B cell (primary cell): ENCODE measurements at regions not wholly inside any gene's neighbourhood (a gene's known extent, or its start where the extent isn't known, plus 50 kb on each side); places are given as distances from the start of the nearest gene placed in this dataset.
"Not testable (repeated sequence)": the region's sequence is repeated elsewhere in the genome, so short reads cannot be mapped to it uniquely, and the experiment has no call there.

ENCODE experiments used
- ATAC-seq: fragments of 200-7000 bp; cut with Tn5 transposase; one replicate; pipeline ENCODE4 v1.10.0; 2021; ENCODE audit warnings: low read depth, mild to moderate bottlenecking, moderate number of reproducible peaks, moderate library complexity
- CTCF ChIA-PET: fragments of 350-600 bp; sonication (Branson Sonifier 250); formaldehyde crosslinking; loops from one replicate; lab custom pipeline; 2021; ENCODE audit warnings: antibody characterized with exemption, inconsistent platforms; lab: Charles Lee
- POLR2A ChIA-PET: fragments of 350-600 bp; sonication (Branson Sonifier 250); formaldehyde crosslinking; loops from one replicate; lab custom pipeline; 2021; ENCODE audit warnings: antibody characterized with exemption; lab: Charles Lee
- DNase-seq: peaks from one replicate; pipeline ENCODE4 v3.0.0; 2013
- H2AFZ ChIP-seq: 2 replicates; pipeline ENCODE4 v1.6.1; 2012; ENCODE audit warnings: mild to moderate bottlenecking, low read depth, low read length; ENCODE audit not compliant: insufficient read depth, poor library complexity, severe bottlenecking
- H3K27ac ChIP-seq, 2 donors: 1 replicate in 1 of 2; 2 replicates in 1 of 2; pipeline ENCODE4 v1.5.1; 2012 to 2013; ENCODE audit warnings: low read length in 2 of 2, mild to moderate bottlenecking in 2 of 2, moderate library complexity in 1 of 2
- H3K27me3 ChIP-seq, 4 experiments: fragments of 200-600 bp in 1 of 4; sonication (generic) in 1 of 4; replicated peaks in 1 of 4; 1 replicate in 2 of 4; 2 replicates in 2 of 4; pipeline versions ENCODE4 v1.6.1 to v1.7.0; 2013 to 2016; ENCODE audit warnings: low read length in 3 of 4, mild to moderate bottlenecking in 2 of 4, mixed read lengths in 1 of 4, moderate library complexity in 1 of 4; ENCODE audit not compliant: insufficient read depth in 4 of 4, control insufficient read depth in 3 of 4; ENCODE audit errors: control extremely low read depth in 1 of 4
- H3K36me3 ChIP-seq, 2 experiments: replicated peaks in 1 of 2; 1 replicate in 1 of 2; 2 replicates in 1 of 2; pipeline versions ENCODE4 v1.6.1 to v1.7.1; 2013; ENCODE audit warnings: low read length in 1 of 2; ENCODE audit not compliant: insufficient read depth in 2 of 2, control insufficient read depth in 1 of 2; ENCODE audit errors: control extremely low read depth in 1 of 2, extremely low read depth in 1 of 2
- H3K4me1 ChIP-seq, 2 donors: fragments of 200-600 bp in 1 of 2; sonication (generic) in 1 of 2; 1 replicate in 1 of 2; 2 replicates in 1 of 2; pipeline versions ENCODE4 v1.5.1 to v1.6.1; 2013 to 2017; ENCODE audit warnings: low read length in 2 of 2; ENCODE audit not compliant: control insufficient read depth in 2 of 2, insufficient read depth in 2 of 2
- H3K4me2 ChIP-seq: replicated peaks from 2 replicates; pipeline ENCODE3; 2012; ENCODE audit warnings: mild to moderate bottlenecking, low read depth, low read length; ENCODE audit not compliant: poor library complexity, severe bottlenecking
- H3K4me3 ChIP-seq, 5 experiments: fragments of 200-600 bp in 1 of 5; sonication (generic) in 1 of 5; 1 replicate in 3 of 5; 2 replicates in 2 of 5; pipeline versions ENCODE4 v1.5.1 to v1.7.0; 2011 to 2016; ENCODE audit warnings: low read length in 4 of 5, mild to moderate bottlenecking in 4 of 5, low read depth in 2 of 5, control low read depth in 1 of 5, moderate library complexity in 1 of 5; ENCODE audit not compliant: insufficient read depth in 1 of 5; ENCODE audit errors: control extremely low read depth in 1 of 5, extremely low read depth in 1 of 5
- H3K79me2 ChIP-seq: fragments of 200-600 bp; sonication (generic); one replicate; pipeline ENCODE4 v1.6.0; 2016; ENCODE audit warnings: low read length; ENCODE audit not compliant: control insufficient read depth, insufficient read depth
- H3K9ac ChIP-seq: fragments of 200-600 bp; sonication (generic); 2 replicates; pipeline ENCODE4 v1.6.1; 2017; ENCODE audit warnings: mild to moderate bottlenecking, low read length, moderate library complexity
- H3K9me3 ChIP-seq, 3 donors: one replicate each; pipeline versions ENCODE4 v1.6.1 to v1.7.1; 2013; ENCODE audit warnings: low read length in 2 of 3; ENCODE audit not compliant: control insufficient read depth in 2 of 3, insufficient read depth in 1 of 3; ENCODE audit errors: control extremely low read depth in 1 of 3
- H4K20me1 ChIP-seq: 2 replicates; pipeline ENCODE4 v1.6.0; 2012; ENCODE audit warnings: mild to moderate bottlenecking, low read length; ENCODE audit not compliant: insufficient read depth, control insufficient read depth, poor library complexity, severe bottlenecking
- H3K27ac Mint-ChIP-seq: one replicate; pipeline ENCODE4 v1.8.0; 2021; ENCODE audit warnings: mixed read lengths
- H3K27me3 Mint-ChIP-seq: one replicate; pipeline ENCODE4 v1.8.0; 2021; ENCODE audit warnings: mixed read lengths
- H3K4me1 Mint-ChIP-seq: one replicate; pipeline ENCODE4 v1.8.0; 2021; ENCODE audit warnings: mixed read lengths
- H3K4me3 Mint-ChIP-seq: one replicate; pipeline ENCODE4 v1.8.0; 2021; ENCODE audit warnings: mixed read lengths
- H3K9me3 Mint-ChIP-seq: one replicate; pipeline ENCODE4 v1.8.0; 2022; ENCODE audit warnings: mixed read lengths; ENCODE audit not compliant: insufficient read depth
- CTCF ChIP-seq: fragments of 200-600 bp; IDR thresholded peaks from one replicate; pipeline ENCODE4 v1.8.0; 2022; ENCODE audit warnings: antibody characterized with exemption, mild to moderate bottlenecking
- EZH2 ChIP-seq: IDR thresholded peaks from 2 replicates; pipeline ENCODE4 v1.6.1; 2012; ENCODE audit warnings: borderline replicate concordance, low read depth, mild to moderate bottlenecking, moderate library complexity, low read length; ENCODE audit not compliant: insufficient read depth, poor library complexity, severe bottlenecking
- WGBS: methylation state at CpG from one replicate; pipeline ENCODE4 v1.1.5; 2013; ENCODE audit warnings: missing lambda C conversion rate; ENCODE audit not compliant: insufficient coverage; 5-methylcytosine and 5-hydroxymethylcytosine counted together
- intact Hi-C: fragments of 100-400 bp; cut with micrococcal nuclease; formaldehyde crosslinking; loops from one replicate; pipeline ENCODE4 v1.10.0; 2022

DNA sequence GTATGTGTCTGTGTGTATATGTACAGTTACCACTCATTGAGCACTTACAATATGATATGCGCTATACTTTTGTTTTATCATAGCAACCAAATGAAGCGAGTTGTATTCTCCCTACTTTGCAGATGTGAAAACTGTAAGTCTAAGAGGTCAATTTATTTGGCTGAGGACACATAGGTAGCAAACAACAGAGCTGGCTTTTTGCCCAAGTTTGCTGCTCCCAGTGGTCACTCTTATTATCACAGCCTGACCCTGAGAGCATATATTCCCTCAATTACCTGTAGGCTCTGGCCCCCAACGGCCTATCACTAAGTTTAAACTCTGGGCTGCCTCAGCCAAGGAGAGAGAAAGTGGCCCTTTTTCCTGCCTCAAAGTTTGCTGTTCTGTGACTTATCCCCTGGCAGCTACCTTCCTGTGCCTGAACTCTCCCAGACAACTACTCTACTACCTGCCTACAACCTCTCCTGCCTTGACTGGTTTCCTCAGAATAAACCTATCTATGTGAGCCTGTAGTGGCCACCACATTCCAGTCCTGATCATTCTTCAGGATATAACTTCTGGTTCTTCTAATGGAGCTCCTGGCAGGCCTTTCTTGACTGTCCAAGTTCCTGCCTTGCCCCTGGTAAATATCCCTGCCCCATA, 221.8 kb downstream of the FRK start:
- no peak overlapping the region for H3K27ac Mint-ChIP-seq
- H3K4me1 Mint-ChIP-seq, result no peaks in the 10 kb centered on the region
- TF ChIP-seq EZH2 (no peak), CTCF (no peak)
- H2AFZ ChIP-seq, result no peak overlapping the region
- ChIA-PET POLR2A (interaction anchor here (0.6 kb wide), 1 partner anchor 1698 kb away, joined by 7 read pairs; no protein-coding TSS in a partner anchor), CTCF (interaction anchor here (1.0 kb wide), 1 partner anchor 23 kb away, joined by 5 read pairs; no protein-coding TSS in a partner anchor)
- H3K9me3 ChIP-seq, result peaks cover 0 to 4% (median 0%) of the 10 kb centered on the region in 3 donors
- H3K4me3 Mint-ChIP-seq, result no peak overlapping the region
- H3K79me2 ChIP-seq, result no peaks in the 10 kb centered on the region
- 60% methylated on average over 1 of the region's 3 CpGs for WGBS
- H3K4me3 ChIP-seq, result no peak overlapping the region
- no peak overlapping the region for H3K9ac ChIP-seq
- H3K27me3 Mint-ChIP-seq, result no peaks in the 10 kb centered on the region
- H3K27ac ChIP-seq, result no peak overlapping the region
- no peaks in the 10 kb centered on the region for H3K4me1 ChIP-seq
- no peaks in the 10 kb centered on the region for H3K36me3 ChIP-seq
- ATAC-seq (no peak), DNase-seq (no peak)
- H3K9me3 Mint-ChIP-seq, result no peaks in the 10 kb centered on the region
- no peaks in the 10 kb centered on the region for H4K20me1 ChIP-seq
- intact Hi-C loops, result no loop called here
- no peak overlapping the region for H3K4me2 ChIP-seq
- H3K27me3 ChIP-seq, result no peaks in the 10 kb centered on the region

DNA sequence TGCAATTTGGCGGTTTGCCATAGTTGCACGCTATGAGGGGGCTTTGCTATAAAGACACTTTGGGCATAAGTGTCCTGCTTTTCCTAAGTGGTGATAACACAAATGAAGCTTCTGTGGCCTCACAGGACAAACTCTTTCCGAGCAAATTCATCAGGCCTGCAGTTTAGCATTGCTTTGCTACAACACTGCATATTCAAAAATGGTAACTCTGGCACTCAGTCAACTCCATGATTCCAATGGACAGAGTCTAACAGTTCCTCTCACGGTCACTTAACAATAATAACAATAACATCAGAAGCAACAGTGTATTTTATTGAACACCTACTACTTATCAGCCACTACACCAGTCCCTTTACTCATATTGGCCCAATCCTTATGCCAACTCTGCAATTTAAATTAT, 222.5 kb downstream of the FRK start:
- Mint-ChIP-seq H3K27ac (no peak overlapping the region), H3K9me3 (no peaks in the 10 kb centered on the region), H3K4me1 (no peaks in the 10 kb centered on the region), H3K27me3 (no peaks in the 10 kb centered on the region), H3K4me3 (no peak overlapping the region)
- H3K9me3 ChIP-seq, result peaks cover 0 to 4% (median 0%) of the 10 kb centered on the region in 3 donors
- H3K27ac ChIP-seq, result no peak overlapping the region
- 88% methylated on average over 2 of the region's 4 CpGs for WGBS
- H3K36me3 ChIP-seq, result no peaks in the 10 kb centered on the region
- no peak overlapping the region for H3K4me2 ChIP-seq
- intact Hi-C loops, result no loop called here
- H3K79me2 ChIP-seq, result no peaks in the 10 kb centered on the region
- no peaks in the 10 kb centered on the region for H3K27me3 ChIP-seq
- TF ChIP-seq CTCF (no peak), EZH2 (no peak)
- H3K4me3 ChIP-seq, result no peak overlapping the region
- H3K9ac ChIP-seq, result no peak overlapping the region
- H4K20me1 ChIP-seq, result no peaks in the 10 kb centered on the region
- POLR2A ChIA-PET, result interaction anchor here (0.6 kb wide), 1 partner anchor 1699 kb away, joined by 7 read pairs; no protein-coding TSS in a partner anchor
- DNase-seq, result no peak
- no peak overlapping the region for H2AFZ ChIP-seq
- CTCF ChIA-PET, result interaction anchor here (1.0 kb wide), 1 partner anchor 23 kb away, joined by 5 read pairs; no protein-coding TSS in a partner anchor
- ATAC-seq, result no peak
- no peaks in the 10 kb centered on the region for H3K4me1 ChIP-seq

DNA sequence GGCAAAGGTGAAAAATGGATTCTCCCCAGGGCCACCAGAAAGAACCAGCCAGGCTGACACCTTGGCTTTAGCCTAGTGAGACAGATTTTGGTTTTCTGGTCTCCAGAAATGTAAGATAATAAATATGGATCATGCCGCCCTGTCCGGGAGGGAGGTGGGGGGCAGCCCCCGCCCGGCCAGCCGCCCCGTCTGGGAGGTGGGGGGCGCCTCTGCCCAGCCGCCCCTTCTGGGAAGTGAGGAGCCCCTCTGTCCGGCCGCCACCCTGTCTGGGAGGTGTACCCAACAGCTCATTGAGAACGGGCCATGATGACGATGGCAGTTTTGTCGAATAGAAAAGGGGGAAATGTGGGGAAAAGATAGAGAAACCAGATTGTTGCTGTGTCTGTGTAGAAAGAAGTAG, 224.3 kb downstream of the FRK start:
- ATAC-seq, H3K4me3 Mint-ChIP-seq, H3K27ac ChIP-seq, CTCF ChIA-PET, H3K4me2 ChIP-seq, H3K9me3 Mint-ChIP-seq, H3K27me3 Mint-ChIP-seq, H2AFZ ChIP-seq, H3K4me3 ChIP-seq, H3K4me1 ChIP-seq, H3K79me2 ChIP-seq, intact Hi-C loops, POLR2A ChIA-PET, H3K27ac Mint-ChIP-seq, H3K27me3 ChIP-seq, H3K9me3 ChIP-seq, H3K4me1 Mint-ChIP-seq, DNase-seq, H3K9ac ChIP-seq, H4K20me1 ChIP-seq, H3K36me3 ChIP-seq: not testable (repeated sequence)
- 100% methylated on average over 2 of the region's 13 CpGs for WGBS
